Thyroid gland (tissue), 4 donors: ENCODE measurements at regions not wholly inside any gene's neighbourhood (a gene's known extent, or its start where the extent isn't known, plus 50 kb on each side); places are given as distances from the start of the nearest gene placed in this dataset.

Source experiments
- POLR2A ChIP-seq, 2 donors: fragments of 450-650 bp; IDR thresholded peaks; one replicate each; pipeline ENCODE4 v1.6.1; 2017; ENCODE audit warnings: antibody characterized with exemption in 2 of 2, mild to moderate bottlenecking in 2 of 2, moderate library complexity in 1 of 2
- TF ChIP-seq, protein P1 (sequence below), 6 experiments: fragments of 200-600 bp in 3 of 6; fragments of 450-650 bp in 3 of 6; sonication (generic) in 3 of 6; IDR thresholded peaks; one replicate each; pipeline ENCODE4 v1.5.1; 2016 to 2019; ENCODE audit warnings: antibody characterized with exemption in 6 of 6, mild to moderate bottlenecking in 2 of 6, inconsistent platforms in 1 of 6, moderate library complexity in 1 of 6

DNA sequence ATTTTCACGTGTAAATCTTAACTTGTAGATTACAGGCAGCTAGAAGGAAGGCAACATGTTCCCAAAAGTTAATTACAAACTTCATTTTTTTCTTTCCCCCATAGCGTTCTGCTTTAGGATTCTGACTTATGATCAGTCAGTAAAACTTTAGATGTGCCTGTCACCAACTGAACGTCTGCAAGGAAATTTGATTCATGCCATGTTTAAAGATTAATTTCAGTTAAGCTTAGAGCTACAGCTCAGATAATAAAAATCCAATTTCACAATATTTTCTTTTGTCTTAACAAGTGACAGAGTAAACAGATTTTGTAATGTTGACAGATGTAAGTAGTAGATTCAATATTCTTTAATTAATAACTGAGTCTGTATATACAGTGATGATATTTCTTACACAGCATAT is 253.1 kb downstream of the NFKBIZ start:
- TF ChIP-seq, protein P1, sequence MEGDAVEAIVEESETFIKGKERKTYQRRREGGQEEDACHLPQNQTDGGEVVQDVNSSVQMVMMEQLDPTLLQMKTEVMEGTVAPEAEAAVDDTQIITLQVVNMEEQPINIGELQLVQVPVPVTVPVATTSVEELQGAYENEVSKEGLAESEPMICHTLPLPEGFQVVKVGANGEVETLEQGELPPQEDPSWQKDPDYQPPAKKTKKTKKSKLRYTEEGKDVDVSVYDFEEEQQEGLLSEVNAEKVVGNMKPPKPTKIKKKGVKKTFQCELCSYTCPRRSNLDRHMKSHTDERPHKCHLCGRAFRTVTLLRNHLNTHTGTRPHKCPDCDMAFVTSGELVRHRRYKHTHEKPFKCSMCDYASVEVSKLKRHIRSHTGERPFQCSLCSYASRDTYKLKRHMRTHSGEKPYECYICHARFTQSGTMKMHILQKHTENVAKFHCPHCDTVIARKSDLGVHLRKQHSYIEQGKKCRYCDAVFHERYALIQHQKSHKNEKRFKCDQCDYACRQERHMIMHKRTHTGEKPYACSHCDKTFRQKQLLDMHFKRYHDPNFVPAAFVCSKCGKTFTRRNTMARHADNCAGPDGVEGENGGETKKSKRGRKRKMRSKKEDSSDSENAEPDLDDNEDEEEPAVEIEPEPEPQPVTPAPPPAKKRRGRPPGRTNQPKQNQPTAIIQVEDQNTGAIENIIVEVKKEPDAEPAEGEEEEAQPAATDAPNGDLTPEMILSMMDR (IDR thresholded peaks at IDR 0.05), result no peak
- TF ChIP-seq POLR2A (IDR thresholded peaks at IDR 0.05), result no peak
